ENCODE measurements at regions not wholly inside any gene's neighbourhood (a gene's known extent, or its start where the extent isn't known, plus 50 kb on each side); places are given as distances from the start of the nearest gene placed in this dataset.

- TF ChIP-seq CTCF (IDR thresholded peaks at IDR 0.05) (no peak), EP300 (IDR thresholded peaks at IDR 0.05) (no peak), POLR2AphosphoS5 (IDR thresholded peaks at IDR 0.05) (no peak)
Measured at GRCh38 chr5:56326116-56326515, 93.0 kb upstream of the ANKRD55 start.

All from upper lobe of left lung (tissue), 4 donors.